NCI-H2227 treated with DMSO at 0.1 percent for 48 hours (cell line): ENCODE measurements at regions not wholly inside any gene's neighbourhood (a gene's known extent, or its start where the extent isn't known, plus 50 kb on each side); places are given as distances from the start of the nearest gene placed in this dataset.
"Not testable (repeated sequence)": the region's sequence is repeated elsewhere in the genome, so short reads cannot be mapped to it uniquely, and the experiment has no call there.

ENCODE experiments used
- DNase-seq: peaks from one replicate; lab custom pipeline; 2025; lab: John Stamatoyannopoulos, UW

DNA sequence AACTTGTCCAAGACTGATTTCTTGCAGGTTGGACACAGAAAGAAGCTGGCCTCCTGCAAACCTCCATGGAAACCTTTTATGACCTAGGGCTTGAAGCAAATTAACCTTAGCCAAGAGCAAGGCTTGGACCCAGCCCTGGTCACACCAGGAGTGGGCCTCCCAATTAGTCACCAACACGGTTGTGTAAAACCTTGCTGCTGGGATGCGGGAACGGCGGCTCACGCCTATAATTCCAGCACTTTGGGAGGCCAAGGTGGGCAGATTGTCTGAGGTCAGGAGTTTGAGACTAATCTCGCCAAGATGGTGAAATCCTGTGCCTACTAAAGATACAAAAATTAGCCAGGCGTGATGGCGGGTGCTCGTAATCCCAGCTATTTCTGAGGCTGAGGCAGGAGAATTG, 419.9 kb downstream of the AASDHPPT start:
- DNase-seq: no peak

DNA sequence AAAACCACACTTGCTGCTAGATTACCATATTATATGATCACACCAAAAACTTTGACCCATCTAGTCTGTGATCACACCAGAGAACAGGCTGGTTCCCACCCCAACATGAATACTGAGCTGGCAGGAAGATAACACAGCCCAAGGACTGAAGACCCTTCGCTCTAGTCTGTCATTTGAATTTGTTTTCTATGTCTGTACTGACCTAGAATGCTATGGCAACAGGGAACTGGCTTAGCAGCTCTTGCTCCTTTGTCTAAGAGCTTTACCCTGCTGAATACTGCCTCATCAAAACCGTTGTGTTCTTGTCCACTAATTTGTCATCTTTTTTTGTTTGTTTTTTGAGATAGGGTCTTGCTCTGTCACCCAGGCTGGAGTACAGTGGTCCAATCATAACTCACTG, 420.4 kb downstream of the AASDHPPT start:
- no peak for DNase-seq

DNA sequence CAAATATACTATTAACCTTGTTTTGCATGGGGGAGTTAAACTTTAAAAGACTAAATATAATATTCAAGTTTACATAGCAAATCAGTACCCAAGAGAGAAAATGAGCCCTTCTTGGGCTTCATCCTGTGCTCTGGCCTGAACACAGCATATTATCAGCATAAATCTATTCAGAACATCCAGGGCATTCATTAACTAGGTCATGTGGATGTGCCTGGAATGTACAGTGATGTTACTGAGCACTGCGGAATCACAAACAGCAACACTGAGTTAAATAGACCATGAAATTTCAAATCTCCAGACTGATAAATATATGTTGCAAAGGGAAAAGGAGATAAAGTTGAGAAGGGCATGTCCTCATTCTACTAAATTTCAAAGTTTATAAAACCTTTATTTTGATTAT, 426.4 kb downstream of the AASDHPPT start:
- DNase-seq: no peak

DNA sequence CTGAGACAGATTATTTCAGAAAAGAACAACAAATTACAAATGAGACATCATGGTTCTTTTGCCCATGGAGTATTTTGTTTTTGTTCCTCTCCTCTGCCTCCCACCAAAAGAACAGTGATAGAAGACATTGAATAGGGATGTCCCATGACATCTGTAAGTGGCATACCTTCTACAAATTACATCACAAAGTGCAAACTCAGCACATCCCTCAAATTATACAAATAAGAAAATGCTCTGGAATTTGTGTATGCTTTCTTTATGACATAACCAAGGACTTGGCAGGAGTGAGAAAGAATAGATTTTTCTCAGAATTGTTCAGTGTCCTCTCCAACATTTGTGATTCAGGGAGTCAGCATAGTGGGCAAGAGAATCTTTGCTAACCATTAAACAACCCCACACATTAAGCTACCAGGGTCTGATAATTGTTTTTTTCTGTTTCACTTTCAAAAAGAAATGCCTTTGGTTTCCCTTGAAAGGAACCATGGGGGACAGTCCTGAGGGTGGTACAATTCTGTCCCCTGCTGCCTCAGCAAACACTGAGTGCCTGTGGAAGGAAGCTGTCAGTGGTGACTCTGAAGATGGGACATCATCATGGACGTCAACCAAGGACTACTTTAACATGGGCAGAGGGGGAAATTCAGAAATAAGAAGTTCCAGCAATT, 430.3 kb downstream of the AASDHPPT start:
- DNase-seq: no peak

DNA sequence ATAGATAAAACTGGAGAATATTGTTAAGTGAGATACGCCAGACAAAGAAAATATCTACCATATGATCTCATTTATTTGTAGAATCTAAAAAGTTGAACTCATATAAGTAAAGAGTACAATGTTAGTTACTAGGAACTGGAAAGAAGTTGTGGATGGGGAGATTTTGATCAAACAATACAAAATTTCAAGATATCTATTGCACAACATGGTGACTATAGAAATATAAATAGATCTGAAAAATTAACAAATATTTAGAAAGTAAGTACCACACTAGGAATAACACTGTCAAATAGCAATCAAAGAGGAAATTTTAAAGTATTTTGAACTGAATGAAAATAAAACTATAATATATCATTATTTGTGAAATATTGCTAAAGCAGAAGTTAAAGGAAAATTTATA, 437.2 kb downstream of the AASDHPPT start:
- DNase-seq: no peak

DNA sequence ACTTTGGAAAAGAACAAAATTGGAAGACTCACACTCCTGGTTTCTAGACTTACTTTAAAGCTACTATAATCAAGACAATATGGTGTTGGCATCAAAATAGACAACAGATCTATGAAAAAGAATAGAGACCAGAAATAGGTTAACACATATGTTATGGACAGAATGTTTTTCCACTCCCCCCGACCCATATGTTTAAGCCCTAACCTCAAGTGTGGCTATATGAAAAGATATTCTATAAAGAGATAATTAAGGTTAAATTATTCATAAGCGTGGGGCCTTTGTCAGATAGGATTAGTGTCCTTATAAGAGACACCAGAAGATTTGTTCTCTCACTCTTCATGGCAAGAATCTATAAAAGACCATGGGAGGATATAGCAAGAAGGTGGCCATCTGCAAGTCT, 440.0 kb downstream of the AASDHPPT start:
- DNase-seq: no peak

DNA sequence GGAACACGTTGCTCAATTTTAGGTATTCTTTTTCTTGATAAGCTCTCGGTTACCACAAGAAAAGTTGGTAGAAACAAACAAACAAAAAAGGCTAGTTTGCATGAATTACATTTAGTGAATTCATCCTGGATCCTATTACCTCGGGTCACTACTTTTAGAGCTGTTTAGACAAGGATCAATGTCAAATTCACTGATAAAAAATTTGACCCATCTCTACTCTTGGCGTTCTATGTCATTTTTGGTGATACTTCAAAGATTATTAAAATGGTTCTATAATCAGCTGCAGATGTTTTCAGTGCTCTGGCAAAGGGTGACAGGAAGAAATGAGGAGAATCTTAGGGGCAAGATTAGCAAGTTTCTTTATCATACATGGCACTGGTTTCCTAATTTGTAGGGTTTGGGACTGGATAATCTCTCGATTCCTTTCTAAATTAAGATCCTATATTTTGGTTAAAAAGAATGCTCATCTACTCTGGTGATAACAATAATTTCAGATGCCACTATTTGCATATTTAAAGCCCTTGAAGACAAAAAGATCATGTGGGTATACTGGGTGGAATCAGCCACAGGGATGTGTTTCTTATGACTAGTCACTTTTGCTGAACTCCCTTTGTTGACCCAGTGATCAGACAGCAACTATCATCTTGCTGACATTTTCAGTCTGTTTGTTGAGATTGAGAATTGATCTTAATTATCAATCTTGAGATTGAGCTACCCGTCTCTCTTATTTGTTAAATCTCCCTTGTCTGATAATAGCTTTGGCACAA, 442.9 kb downstream of the AASDHPPT start:
- no peak for DNase-seq

DNA sequence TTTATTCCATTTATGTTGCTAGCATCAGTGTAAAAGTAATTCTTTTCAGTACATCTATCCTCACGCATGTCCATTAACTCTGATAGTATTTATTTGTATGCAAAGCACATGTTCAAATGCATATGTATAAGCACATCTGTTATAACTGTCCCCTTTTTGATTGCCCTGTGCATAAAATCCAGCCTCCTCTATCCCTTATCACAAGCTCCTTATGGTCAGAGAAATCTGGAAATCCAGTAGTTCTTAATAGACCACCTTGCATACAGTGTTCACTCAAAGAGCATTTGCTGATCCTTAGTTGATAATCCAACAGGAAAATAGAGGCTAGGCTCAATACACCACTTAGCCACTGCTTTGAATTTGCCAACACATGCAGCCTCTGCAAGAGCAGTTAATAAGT, 443.5 kb downstream of the AASDHPPT start:
- DNase-seq: no peak

DNA sequence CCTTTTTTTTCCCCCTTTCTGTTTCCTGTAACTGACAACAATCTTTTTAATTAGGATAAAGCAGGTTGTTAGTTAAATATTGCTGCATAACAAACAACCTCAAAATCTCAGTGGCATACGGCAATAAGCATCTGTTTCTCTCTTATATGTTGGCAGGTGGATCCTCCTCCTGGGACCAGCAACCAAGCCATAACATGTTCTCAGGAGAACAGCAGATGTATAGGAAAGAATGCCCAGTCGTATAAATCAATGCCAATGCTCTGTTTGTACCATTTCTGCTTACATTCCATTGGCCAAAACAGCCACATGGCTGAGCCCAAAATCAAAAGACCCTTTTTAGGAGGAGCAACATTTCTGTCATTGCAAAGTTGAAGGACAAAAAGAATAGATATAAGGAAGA, 445.7 kb downstream of the AASDHPPT start:
- DNase-seq: no peak

DNA sequence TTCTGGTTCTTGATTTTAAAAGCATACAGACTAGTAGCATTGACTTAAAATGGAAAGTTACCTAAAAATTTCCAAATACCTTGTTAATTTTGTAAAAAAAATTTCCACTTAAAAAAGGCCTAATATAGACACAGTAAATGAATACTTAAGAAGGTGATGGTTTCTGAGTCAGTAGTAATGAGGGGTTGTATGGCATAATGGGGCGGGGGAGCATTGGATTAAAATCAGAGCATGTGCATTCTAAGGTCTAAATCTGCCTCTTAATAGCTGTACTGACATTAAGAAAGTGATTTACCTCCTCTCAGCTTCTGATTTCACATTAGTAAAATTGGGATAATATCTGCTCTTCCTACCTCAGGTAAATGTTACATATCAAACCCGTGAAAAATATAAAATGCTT, 446.5 kb downstream of the AASDHPPT start:
- DNase-seq: no peak

DNA sequence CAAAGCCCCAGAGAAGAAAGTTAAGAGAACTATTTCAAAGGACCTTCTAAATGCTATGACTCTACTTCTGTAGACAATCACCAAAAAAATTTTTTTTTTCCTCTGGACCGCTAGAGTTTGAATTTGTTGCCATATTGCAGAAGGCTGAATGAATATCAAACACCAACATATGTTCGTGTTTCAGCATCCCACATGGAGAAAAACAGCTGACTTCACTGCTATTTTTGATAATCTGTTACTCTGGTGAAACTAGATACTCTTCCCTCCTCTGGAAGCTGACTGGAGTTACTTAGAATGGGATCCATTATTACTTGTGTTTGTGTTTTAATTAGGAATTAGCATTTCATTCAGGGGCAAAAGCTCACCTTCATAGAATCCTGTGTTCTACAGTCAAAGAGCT, 447.0 kb downstream of the AASDHPPT start:
- DNase-seq: no peak

DNA sequence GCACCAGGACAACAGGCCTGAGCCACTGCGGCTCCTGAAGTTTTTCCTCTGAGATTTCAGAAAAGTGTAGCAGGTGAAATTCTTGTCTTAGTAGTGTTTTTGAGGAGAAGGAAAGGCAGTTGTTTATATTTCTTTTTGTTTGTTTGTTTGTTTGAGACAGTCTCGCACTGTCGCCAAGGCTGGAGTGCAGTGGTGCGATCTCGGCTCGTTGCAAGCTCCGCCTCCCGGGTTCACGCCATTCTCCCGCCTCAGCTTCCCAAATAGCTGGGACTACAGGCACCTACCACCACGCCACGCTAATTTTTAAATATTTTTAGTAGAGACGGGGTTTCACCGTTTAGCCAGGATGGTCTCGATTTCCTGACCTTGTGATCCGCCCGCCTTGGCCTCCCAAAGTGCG, 454.2 kb downstream of the AASDHPPT start:
- DNase-seq: not testable (repeated sequence)

DNA sequence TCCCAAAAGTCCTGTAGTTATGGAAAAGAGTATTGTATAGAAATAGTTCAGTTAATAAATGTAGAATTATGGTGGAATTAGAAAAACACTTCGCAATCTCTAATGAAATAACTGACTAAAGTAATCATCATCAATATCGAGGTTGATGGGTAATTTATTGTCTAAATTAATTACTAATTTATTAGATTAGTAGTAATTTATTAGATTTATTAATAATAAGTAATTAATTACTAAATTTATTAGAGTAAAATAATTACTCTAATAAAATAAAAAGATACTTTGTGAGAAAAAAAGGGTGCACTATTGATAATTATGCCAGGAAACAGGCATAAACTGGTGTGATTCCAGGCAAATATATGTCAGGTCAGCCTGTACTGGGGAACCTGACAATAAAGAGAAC, 455.6 kb downstream of the AASDHPPT start:
- no peak for DNase-seq

DNA sequence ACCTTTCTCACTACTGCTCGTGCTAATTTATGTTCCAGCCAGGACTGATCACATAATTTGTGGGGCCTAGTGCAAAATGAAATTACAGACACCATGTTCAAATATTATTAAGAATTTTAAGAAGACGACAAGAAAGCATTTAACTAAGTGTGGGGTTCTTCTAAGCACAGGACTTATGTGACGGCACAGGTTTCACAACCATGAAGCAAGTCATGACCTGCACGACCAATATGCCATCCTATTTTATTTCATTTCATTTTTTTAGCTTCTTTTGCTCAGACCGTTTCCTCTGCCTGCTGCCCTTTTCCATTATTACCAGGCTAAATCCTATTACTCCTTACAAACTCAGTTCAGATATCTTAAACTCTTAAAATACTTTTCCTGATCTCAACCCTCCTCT, 462.5 kb downstream of the AASDHPPT start:
- no peak for DNase-seq

DNA sequence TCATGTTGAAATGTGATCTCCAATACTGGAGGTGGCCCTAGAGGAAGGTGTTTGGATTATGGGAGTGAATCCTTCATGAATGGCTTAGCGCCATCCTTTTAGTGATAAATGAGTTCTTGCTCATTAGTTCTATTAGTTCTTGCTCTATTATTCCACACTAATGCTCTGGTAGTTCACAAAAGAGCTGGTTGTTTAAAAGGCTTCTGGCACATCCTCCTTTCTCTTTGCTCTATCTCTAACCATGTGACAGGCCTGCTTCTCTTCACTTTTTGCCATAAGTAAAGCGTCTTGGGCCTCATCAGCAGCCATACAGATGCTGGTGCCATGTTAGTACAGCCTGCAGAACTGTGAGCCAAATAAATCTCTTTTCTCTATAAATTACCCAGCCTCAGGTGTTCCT, 469.9 kb downstream of the GUCY1A2 start:
- no peak for DNase-seq

DNA sequence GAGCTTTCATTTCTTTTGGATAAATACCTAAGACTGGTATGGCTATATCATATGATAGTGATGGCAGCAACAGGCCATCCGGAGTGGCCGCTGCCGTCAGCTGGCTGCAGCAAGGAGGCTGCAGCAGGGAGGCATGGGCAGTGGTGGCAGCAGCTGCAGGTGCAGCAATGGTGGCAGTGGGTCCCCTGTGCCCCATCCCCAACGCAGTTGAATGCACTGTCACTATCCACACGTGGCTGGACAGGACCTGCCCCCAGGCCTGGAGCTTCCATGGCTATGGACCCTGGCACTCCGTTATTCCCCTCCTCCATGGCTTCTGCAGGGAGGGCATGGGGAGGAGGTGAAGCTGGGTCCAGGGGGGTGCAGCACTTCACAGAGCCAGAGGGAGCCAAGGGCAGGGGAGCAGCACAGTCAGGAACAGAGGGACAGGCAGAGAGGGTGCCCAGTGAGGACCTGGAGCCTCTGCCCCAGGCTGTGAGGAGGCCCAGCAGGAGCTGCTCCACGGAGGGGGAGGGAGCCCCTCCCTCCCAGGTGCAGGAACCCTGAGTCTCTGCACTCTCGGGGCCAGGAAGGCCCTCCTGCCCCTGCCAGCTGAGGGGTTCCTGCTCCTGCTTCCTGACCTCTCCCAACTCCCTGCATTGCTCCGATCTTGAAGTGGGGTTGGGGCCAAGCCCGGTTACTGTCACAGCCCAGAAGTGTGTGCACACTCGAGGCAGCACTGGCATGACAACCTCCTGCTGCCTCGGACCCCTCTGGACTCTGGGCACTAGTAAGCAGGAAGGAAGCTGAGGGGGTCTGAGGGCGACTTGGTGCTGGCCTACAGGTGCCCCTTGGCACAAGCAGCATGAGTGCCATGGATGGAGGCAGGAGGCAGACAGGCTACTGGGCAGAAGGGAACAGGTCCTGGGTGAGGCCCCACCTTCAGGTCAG, 466.3 kb downstream of the GUCY1A2 start:
- DNase-seq: no peak

DNA sequence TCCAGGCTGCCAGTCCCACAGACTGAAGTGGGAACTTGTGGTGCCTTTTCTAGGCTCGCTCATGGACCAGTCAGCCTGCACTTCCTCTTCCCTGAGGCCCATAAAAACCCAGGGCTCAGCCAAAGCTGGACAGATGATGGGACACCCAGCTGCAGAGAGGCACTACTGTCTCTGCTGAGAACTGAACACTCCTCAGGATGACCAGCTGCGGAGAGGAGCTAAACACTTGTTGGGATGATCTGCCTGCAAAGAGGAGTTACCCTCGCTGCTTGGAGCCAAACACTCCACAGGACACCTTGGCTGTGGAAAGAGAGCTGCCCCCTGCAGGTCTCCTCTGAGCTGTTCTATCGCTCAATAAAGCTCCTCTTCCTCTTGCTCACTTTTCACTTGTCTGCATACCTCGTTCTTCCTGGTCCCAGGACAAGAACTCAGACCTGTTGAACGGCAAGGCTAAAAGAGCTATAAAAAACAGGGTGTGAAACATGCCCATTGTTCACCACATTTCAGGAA, 465.5 kb downstream of the GUCY1A2 start:
- no peak for DNase-seq

DNA sequence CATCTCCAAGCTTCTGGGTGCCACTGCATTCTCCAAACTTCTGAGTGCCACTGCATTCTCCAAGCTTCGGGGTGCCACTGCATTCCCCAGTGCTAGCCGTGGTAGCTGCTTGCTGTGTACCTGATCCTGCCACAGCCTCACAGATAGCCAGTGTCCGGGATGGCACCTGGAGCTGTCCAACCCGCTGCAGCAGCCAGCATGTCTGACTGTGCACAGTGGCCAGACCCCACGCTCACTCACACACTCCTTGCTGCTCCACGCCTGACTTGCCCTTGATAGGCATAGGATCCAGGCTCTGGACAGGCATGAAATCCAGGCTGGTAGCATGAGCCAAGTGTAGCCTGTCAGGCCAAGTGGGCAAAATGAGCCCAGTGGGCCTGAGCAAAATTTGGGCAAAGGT, 465.0 kb downstream of the GUCY1A2 start:
- no peak for DNase-seq

DNA sequence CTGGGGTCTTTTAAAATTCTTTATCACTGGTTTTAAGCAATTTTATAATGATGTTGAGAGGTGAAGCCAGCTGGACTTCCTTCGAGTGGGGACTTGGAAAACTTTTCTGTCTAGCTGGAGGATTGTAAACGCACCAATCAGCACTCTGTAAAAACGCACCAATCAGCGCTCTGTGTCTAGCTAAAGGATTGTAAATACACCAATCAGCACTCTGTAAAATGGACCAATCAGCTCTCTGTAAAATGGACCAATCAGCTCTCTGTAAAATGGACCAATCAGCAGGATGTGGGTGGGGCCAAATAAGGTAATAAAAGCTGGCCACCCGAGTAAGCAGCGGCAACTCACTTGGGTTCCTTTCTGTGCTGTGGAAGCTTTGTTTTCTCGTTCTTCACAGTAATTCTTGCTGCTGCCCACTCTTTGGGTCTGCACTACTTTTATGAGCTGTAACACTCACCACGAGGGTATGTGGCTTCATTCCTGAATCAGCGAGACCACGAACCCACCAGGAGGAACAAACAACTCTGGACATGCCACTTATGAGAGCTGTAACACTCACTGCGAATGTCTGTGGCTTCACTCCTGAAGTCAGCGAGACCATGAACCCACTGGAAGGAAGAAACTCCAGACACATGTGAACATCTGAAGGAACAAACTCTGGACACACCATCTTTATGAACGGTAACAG, 462.6 kb downstream of the GUCY1A2 start:
- DNase-seq: not testable (repeated sequence)

DNA sequence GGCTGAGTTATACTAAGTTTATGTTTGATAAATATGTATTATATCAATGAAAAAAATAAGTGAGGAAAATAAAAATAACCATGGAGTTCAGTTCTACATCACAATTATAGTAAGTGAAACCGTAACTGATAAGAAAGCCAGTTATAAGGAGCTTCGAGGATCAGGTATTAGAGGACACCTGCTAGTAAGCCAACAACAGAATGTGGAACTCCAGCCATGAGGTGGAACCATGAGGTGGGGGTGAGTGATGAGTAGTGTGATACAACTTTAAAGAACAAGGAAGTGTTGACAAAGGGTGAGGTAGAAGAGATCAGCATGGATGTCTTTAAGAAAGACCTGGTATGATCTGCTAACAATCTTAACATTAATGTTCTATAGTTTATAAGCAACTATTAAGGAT, 452.9 kb downstream of the GUCY1A2 start:
- no peak for DNase-seq

DNA sequence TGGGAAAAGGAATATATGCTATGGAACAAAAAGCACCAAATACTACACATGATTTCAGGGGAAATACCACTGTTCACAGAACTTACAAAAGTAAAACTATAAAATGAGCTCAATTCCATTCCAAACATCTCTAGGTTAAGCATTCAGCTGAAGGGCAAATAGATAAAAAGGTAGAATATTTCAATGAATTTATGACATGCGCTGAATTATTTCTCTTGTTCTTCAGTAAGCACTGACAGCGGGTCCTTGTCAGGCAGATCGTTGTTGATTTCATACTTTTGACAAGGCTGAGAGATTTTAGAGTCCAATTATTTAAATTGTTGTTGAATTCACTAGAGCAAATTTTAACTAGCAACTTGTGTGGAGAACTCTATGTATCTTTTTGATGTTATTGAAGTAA, 449.6 kb downstream of the GUCY1A2 start:
- no peak for DNase-seq

DNA sequence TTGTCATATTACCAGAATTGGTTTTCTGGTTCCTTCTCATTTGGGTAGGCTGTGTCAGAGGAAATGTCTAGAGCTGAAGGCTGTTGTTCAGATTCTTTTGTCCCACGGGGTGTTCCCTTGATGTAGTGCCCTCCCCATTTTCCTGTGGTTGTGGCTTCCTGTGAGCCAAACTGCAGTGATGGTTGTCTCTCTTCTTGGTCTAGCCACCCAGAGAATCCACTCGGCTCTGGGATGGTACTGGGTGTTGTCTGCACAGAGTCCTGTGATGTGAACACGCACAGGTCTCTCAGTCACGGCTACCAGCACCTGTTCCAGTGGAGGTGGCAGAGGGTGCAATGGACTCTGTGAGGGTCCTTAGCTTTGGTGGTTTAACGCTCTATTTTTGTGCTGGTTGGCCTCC, 440.9 kb downstream of the GUCY1A2 start:
- DNase-seq: not testable (repeated sequence)
